HFFc6 (cell line): ENCODE measurements at regions not wholly inside any gene's neighbourhood (a gene's known extent, or its start where the extent isn't known, plus 50 kb on each side); places are given as distances from the start of the nearest gene placed in this dataset.
"Not testable (repeated sequence)": the region's sequence is repeated elsewhere in the genome, so short reads cannot be mapped to it uniquely, and the experiment has no call there.

ENCODE experiments used
- DNase-seq: peaks from one replicate; pipeline ENCODE4 v3.0.0-alpha.2; 2018
- H3K27ac Mint-ChIP-seq: 2 replicates; pipeline ENCODE4 v1.8.0; 2020; ENCODE audit warnings: mild to moderate bottlenecking, mixed read lengths
- H3K27me3 Mint-ChIP-seq: 2 replicates; pipeline ENCODE4 v1.8.0; 2021; ENCODE audit warnings: mild to moderate bottlenecking, moderate library complexity, mixed read lengths; ENCODE audit not compliant: insufficient read depth
- H3K36me3 Mint-ChIP-seq: 2 replicates; pipeline ENCODE4 v1.8.0; 2021; ENCODE audit warnings: low read depth, mixed read lengths
- H3K4me1 Mint-ChIP-seq: 2 replicates; pipeline ENCODE4 v1.8.0; 2020; ENCODE audit warnings: low read depth, mixed read lengths
- H3K4me3 Mint-ChIP-seq: 2 replicates; pipeline ENCODE4 v1.8.0; 2020; ENCODE audit warnings: mild to moderate bottlenecking, moderate library complexity, mixed read lengths
- H3K9me3 Mint-ChIP-seq: 2 replicates; pipeline ENCODE4 v1.8.0; 2020; ENCODE audit warnings: mild to moderate bottlenecking, mixed read lengths
- TF ChIP-seq, protein P1 (sequence below): fragments of 200-600 bp; sonication (generic); IDR thresholded peaks from 2 replicates; pipeline ENCODE4 v1.5.0; 2021; ENCODE audit warnings: antibody characterized with exemption, mild to moderate bottlenecking

DNA sequence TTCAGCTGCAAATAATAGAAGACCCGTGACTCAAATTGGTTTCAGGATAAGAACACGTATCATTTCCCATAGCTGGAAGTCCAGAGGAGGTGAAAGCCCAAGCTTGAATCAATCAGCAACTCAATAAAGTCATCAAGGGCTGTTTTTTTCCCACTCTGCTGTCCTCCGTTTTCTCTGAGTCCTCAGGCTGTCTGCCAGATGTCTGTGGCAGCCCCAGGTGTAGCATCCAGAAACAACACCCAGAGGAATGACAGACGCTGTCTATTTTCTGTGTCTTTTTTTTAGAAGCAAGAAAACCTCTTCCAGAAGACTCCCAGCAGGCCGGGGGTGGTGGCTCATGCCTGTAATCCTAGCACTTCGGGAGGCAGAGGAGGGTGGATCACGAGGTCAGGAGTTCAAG, 204.4 kb downstream of the FAM43A start:
- no peaks in the 10 kb centered on the region for H3K4me1 Mint-ChIP-seq
- no peak overlapping the region for H3K4me3 Mint-ChIP-seq
- TF ChIP-seq, protein P1, sequence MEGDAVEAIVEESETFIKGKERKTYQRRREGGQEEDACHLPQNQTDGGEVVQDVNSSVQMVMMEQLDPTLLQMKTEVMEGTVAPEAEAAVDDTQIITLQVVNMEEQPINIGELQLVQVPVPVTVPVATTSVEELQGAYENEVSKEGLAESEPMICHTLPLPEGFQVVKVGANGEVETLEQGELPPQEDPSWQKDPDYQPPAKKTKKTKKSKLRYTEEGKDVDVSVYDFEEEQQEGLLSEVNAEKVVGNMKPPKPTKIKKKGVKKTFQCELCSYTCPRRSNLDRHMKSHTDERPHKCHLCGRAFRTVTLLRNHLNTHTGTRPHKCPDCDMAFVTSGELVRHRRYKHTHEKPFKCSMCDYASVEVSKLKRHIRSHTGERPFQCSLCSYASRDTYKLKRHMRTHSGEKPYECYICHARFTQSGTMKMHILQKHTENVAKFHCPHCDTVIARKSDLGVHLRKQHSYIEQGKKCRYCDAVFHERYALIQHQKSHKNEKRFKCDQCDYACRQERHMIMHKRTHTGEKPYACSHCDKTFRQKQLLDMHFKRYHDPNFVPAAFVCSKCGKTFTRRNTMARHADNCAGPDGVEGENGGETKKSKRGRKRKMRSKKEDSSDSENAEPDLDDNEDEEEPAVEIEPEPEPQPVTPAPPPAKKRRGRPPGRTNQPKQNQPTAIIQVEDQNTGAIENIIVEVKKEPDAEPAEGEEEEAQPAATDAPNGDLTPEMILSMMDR: no peak
- no peak overlapping the region for H3K27ac Mint-ChIP-seq
- peaks cover 17% of the 10 kb centered on the region for H3K27me3 Mint-ChIP-seq
- H3K36me3 Mint-ChIP-seq: no peaks in the 10 kb centered on the region
- no peaks in the 10 kb centered on the region for H3K9me3 Mint-ChIP-seq
- no peak for DNase-seq

DNA sequence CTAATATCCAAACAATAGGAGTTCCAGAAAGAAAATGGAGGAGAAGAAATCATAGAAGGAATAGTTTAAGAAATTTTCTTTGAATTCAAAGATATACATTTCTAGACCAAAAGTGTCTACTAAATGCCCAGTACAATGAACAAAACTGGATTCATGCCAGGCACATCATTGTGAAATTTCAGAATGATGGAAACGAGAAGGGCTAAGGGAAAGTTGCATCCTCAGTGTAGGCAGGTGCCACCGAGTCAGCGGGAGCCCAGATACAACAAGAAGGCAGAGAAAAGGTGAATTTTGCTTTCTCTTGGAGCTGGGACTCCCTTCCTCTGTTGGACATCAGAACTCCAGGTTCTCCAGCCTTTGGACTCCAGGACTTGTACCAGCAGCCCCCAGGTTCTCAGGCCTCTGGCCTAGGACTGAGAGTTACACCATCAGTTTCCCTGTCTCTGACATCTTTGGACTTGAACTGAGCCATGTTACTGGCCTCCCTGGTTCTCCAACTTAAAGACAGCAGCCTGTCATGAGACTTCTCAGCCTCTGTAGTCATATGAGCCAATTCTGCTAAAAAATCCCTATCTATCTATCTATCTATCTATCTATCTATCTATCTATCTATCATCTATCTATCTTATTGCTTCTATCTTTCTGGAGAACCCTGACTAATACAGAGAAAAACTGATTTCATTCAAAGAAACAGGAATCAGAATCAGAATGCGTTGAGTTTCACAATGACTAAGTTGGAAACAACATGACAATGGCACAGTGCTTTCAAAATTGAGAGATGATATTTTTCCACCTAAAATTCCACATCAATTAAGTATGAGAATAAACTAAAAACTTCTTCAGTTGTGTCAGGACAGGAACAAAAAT, 207.7 kb downstream of the FAM43A start:
- H3K36me3 Mint-ChIP-seq: no peaks in the 10 kb centered on the region
- no peaks in the 10 kb centered on the region; the same call in 1 of the 2 replicates for H3K9me3 Mint-ChIP-seq

DNA sequence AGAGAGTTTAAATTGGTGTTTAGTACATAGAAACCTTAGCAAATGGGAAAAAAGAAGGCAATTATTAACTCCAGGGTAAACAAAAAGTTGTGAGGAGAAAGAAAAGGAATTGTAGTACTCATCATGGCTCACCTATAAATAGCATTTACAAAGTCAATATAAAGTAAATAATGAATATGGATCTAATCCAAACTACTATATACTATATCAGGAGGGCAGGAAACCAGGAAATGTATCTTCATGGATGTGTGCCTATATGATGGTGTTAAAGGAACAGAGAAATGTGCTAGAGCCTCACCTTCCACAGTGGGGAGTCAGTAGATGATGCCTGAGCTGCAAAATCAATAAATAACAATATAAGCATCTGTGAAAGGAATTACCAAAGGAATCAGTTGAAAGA, 208.9 kb downstream of the FAM43A start:
- H3K9me3 Mint-ChIP-seq: no peaks in the 10 kb centered on the region; the same call in 1 of the 2 replicates
- H3K36me3 Mint-ChIP-seq: no peaks in the 10 kb centered on the region
- DNase-seq: no peak
- no peaks in the 10 kb centered on the region for H3K4me1 Mint-ChIP-seq
- H3K27ac Mint-ChIP-seq: no peak overlapping the region
- peaks cover 11% of the 10 kb centered on the region; the same call in 1 of the 2 replicates for H3K27me3 Mint-ChIP-seq
- TF ChIP-seq, protein P1: no peak
- H3K4me3 Mint-ChIP-seq: no peak overlapping the region

More for the DNA sequence above, 207.7 kb downstream of the FAM43A start:
- Mint-ChIP-seq H3K4me3 (no peak overlapping the region), H3K27ac (no peak overlapping the region), H3K4me1 (no peaks in the 10 kb centered on the region), H3K27me3 (peaks cover 11% of the 10 kb centered on the region)
- TF ChIP-seq, protein P1: no peak
- no peak for DNase-seq

DNA sequence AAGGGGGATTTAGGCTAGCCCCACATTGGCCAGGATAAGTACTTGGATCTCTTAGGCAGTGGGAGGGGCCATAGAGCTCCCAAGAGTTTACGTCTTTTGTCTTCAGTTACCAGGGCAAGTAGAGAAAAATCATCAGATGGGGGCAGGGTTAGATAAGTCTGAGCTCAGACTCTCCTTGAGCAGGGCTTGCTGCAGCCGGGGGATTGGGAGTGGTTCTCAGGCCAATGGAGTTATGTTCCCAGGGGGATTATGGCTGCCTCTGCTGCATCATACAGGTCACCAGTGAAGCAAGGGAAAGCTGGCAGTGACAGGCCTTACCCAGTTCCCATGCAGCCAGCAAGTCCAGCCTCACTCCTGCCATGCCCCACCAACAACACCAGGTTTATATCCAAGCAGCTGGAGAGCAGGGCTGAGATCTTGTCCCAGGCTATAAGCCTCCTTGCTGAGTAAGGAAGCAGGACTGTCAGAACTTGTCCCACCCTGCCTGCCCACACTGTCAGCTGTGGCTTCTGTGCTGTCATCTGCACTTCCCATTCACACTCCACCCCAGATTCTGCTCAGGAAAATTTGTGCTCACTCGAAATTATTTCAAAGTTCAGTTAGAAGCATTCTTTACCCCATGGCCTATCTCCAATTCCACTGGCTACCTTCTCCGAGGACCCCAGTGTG, 215.3 kb downstream of the FAM43A start:
- peaks cover 5% of the 10 kb centered on the region; the same call in 1 of the 2 replicates for H3K36me3 Mint-ChIP-seq
- H3K27me3 Mint-ChIP-seq: peaks cover 10% of the 10 kb centered on the region
- DNase-seq: no peak
- H3K4me1 Mint-ChIP-seq: no peaks in the 10 kb centered on the region
- H3K4me3 Mint-ChIP-seq: no peak overlapping the region
- H3K9me3 Mint-ChIP-seq: peaks cover 11% of the 10 kb centered on the region
- H3K27ac Mint-ChIP-seq: no peak overlapping the region
- TF ChIP-seq, protein P1: no peak

DNA sequence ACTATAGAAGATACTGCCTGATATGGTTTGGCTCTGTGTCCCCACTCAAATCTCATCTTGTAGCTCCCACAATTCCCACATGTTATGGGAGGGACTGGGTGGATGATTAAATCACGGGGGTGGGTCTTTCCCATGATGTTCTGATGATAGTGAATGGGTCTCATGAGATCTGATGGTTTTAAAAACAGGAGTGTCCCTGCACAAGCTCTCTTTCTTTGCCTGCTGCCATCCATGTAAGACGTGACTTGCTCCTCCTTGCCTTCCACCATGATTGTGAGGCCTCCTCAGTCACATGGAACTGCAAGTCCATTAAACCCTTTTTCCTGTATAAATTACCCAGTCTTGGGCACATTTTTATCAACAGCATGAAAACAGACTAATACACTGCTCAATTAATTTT, 217.8 kb downstream of the FAM43A start:
- not testable (repeated sequence) for H3K4me3 Mint-ChIP-seq, H3K27me3 Mint-ChIP-seq, H3K27ac Mint-ChIP-seq, H3K36me3 Mint-ChIP-seq, DNase-seq, H3K4me1 Mint-ChIP-seq
- H3K9me3 Mint-ChIP-seq: peaks cover 11% of the 10 kb centered on the region

DNA sequence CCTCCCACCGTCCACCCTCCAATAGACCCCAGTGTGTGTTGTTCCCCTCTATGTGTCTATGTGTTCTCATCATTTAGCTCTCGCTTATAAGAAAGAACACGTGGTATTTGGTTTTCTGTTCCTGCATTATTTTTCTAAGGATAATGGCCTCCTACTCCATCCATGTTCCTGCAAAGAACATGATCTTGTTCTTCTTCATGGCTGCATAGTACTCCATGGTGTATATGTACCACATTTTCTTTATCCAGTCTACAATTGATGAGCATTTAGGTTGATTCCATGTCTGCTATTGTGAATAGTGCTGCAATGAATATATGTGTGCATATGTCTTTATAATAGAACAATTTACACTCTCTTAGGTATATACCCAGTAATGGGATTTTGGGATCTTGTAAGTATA, 219.3 kb downstream of the FAM43A start:
- not testable (repeated sequence) for H3K36me3 Mint-ChIP-seq, H3K27me3 Mint-ChIP-seq, DNase-seq, H3K27ac Mint-ChIP-seq, H3K4me3 Mint-ChIP-seq, H3K4me1 Mint-ChIP-seq
- H3K9me3 Mint-ChIP-seq: peaks cover 11% of the 10 kb centered on the region
